Neural progenitor cell (in vitro differentiated cells): ENCODE measurements at regions not wholly inside any gene's neighbourhood (a gene's known extent, or its start where the extent isn't known, plus 50 kb on each side); places are given as distances from the start of the nearest gene placed in this dataset.

Experiments
- DNase-seq: peaks from one replicate; pipeline ENCODE4 v3.0.0-alpha.2; 2016; ENCODE audit warnings: low spot score
- H2AFZ ChIP-seq: fragments of 200-600 bp; sonication (generic); replicated peaks from 2 replicates; pipeline ENCODE4 v1.6.1; 2016; ENCODE audit warnings: antibody characterized with exemption
- H3F3A ChIP-seq: fragments of 200-600 bp; sonication (generic); 2 replicates; pipeline ENCODE4 v1.6.1; 2016; ENCODE audit warnings: antibody characterized with exemption, low read depth
- H3K27ac ChIP-seq: fragments of 200-600 bp; sonication (generic); 2 replicates; pipeline ENCODE4 v1.5.1; 2016; ENCODE audit warnings: mild to moderate bottlenecking
- H3K27me3 ChIP-seq: fragments of 200-600 bp; sonication (generic); 2 replicates; pipeline ENCODE4 v1.6.1; 2016; ENCODE audit warnings: mild to moderate bottlenecking, moderate library complexity
- H3K36me3 ChIP-seq: fragments of 200-600 bp; sonication (generic); 2 replicates; pipeline ENCODE4 v1.5.1; 2016
- H3K4me1 ChIP-seq: fragments of 200-600 bp; sonication (generic); 2 replicates; pipeline ENCODE4 v1.6.1; 2016; ENCODE audit warnings: mixed run types
- H3K4me2 ChIP-seq: fragments of 200-600 bp; sonication (generic); 2 replicates; pipeline ENCODE4 v1.6.1; 2016
- H3K4me3 ChIP-seq: fragments of 200-600 bp; sonication (generic); 2 replicates; pipeline ENCODE4 v1.5.1; 2016
- H3K79me2 ChIP-seq: fragments of 200-600 bp; sonication (generic); 2 replicates; pipeline ENCODE4 v1.6.1; 2016; ENCODE audit warnings: low read depth
- H3K9ac ChIP-seq: fragments of 200-600 bp; sonication (generic); 2 replicates; pipeline ENCODE4 v1.6.1; 2016
- H3K9me3 ChIP-seq: fragments of 200-600 bp; sonication (generic); 2 replicates; pipeline ENCODE4 v1.5.1; 2016; ENCODE audit warnings: low read depth
- H4K20me1 ChIP-seq: fragments of 200-600 bp; sonication (generic); 2 replicates; pipeline ENCODE4 v1.6.1; 2016; ENCODE audit warnings: low read depth
- H3K27ac Mint-ChIP-seq: 3 replicates; pipeline ENCODE4 v1.8.0; 2021; ENCODE audit warnings: mixed read lengths
- H3K27me3 Mint-ChIP-seq: 2 replicates; pipeline ENCODE4 v1.8.0; 2022; ENCODE audit warnings: low read depth, mild to moderate bottlenecking, inconsistent platforms, moderate library complexity, mixed read lengths; ENCODE audit not compliant: insufficient read depth
- H3K36me3 Mint-ChIP-seq: 3 replicates; pipeline ENCODE4 v1.8.0; 2021; ENCODE audit warnings: mixed read lengths
- H3K4me1 Mint-ChIP-seq: 3 replicates; pipeline ENCODE4 v1.8.0; 2021; ENCODE audit warnings: mixed read lengths
- H3K4me3 Mint-ChIP-seq: 3 replicates; pipeline ENCODE4 v1.8.0; 2021; ENCODE audit warnings: mild to moderate bottlenecking, moderate library complexity, mixed read lengths
- H3K9me3 Mint-ChIP-seq: 3 replicates; pipeline ENCODE4 v1.8.0; 2020; ENCODE audit warnings: mixed read lengths
- EZH2 ChIP-seq: fragments of 200-600 bp; sonication (generic); IDR thresholded peaks from 2 replicates; pipeline ENCODE4 v1.6.1; 2017; ENCODE audit warnings: antibody characterized with exemption, mild to moderate bottlenecking, moderate library complexity
- EZH2phosphoT487 ChIP-seq: fragments of 200-600 bp; sonication (generic); IDR thresholded peaks from 2 replicates; pipeline ENCODE4 v1.6.1; 2017; ENCODE audit warnings: antibody characterized with exemption
- TF ChIP-seq, protein P1 (sequence below): fragments of 200-600 bp; sonication (generic); IDR thresholded peaks from 2 replicates; pipeline ENCODE4 v1.5.1; 2017; ENCODE audit warnings: antibody characterized with exemption, mild to moderate bottlenecking

DNA sequence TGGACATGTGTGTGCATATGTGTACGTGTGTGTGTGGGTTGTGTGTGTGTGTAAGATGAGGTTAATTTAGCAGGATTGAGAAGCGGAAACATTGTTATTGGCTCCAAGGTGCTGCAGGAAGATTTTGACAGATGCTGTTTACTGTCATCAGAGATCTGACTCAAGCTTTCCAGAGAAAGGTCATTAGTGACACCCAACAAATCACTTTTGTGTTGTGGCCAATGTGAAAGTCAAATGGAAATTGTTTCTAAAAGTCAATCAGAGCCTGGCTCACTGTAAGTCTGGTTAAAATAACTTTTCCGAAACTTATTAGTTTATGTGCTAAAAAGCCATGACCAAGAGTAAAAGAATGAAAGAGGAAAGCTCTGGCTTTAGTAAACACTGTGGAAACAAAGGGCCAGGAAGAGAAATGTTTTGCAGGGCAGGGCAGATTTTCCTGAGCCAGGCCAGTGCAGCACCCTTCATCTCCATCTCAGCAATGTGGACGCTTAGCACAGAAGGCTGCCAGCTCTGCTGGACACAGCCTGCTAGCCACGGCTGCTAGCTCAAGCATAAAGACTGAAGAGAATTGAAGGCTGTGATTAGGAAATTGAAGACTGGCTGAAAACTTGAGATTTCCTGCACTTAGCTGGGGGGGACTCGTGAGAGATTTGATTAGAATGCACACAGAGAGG, 235.8 kb downstream of the NEDD1 start:
- Histone ChIP-seq H3K4me1 (peaks cover 42% of the 10 kb centered on the region), H3K9ac (no peak overlapping the region), H3K9me3 (no peaks in the 10 kb centered on the region), H3K36me3 (no peaks in the 10 kb centered on the region), H3K27me3 (no peaks in the 10 kb centered on the region), H3K4me3 (no peak overlapping the region), H3K4me2 (peak overlapping the region; percentile 39), H3K27ac (peak overlapping the region; percentile 69), H4K20me1 (no peaks in the 10 kb centered on the region), H3F3A (peaks cover 34% of the 10 kb centered on the region), H2AFZ (no peak overlapping the region), H3K79me2 (no peaks in the 10 kb centered on the region)
- Mint-ChIP-seq H3K9me3 (peaks cover 6% of the 10 kb centered on the region), H3K27ac (peak overlapping the region; percentile 96), H3K27me3 (peaks cover 4% of the 10 kb centered on the region), H3K4me1 (peaks cover 74% of the 10 kb centered on the region), H3K36me3 (peaks cover 3% of the 10 kb centered on the region), H3K4me3 (peak overlapping the region; percentile 12)
- TF ChIP-seq, protein P1, sequence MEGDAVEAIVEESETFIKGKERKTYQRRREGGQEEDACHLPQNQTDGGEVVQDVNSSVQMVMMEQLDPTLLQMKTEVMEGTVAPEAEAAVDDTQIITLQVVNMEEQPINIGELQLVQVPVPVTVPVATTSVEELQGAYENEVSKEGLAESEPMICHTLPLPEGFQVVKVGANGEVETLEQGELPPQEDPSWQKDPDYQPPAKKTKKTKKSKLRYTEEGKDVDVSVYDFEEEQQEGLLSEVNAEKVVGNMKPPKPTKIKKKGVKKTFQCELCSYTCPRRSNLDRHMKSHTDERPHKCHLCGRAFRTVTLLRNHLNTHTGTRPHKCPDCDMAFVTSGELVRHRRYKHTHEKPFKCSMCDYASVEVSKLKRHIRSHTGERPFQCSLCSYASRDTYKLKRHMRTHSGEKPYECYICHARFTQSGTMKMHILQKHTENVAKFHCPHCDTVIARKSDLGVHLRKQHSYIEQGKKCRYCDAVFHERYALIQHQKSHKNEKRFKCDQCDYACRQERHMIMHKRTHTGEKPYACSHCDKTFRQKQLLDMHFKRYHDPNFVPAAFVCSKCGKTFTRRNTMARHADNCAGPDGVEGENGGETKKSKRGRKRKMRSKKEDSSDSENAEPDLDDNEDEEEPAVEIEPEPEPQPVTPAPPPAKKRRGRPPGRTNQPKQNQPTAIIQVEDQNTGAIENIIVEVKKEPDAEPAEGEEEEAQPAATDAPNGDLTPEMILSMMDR = no peak
- TF ChIP-seq EZH2phosphoT487 = no peak
- TF ChIP-seq EZH2 = no peak
- DNase-seq = peak; percentile 82

DNA sequence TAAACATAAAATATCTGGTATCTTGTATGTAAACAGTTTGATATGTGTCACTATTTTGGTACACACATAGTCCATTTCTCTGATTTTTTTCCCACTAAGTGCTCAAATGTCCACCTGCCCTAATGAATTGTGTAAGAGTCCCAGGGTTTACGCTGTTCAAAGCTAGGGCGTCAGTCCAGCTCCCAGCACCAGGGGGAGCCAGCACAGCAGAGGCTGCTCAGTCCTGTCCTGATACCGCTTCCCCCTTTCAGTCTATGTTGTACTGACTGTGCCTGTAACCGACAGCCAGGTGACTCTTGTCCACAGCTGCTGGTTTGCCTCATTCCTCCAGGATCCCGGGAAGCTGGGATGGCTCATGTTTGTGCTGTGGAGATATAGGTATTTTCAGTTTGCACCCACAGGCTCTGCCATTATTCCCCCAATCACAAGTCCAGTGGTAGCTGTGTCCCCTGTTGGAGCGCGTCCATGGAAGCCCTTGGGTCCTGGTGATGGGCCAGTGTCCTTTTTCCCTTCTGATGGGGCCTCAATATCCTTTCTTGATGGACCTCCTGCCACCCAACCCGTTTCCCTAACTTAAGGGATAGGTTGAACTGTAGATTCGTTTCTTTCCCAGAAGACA, 242.0 kb downstream of the NEDD1 start:
- Histone ChIP-seq H3K4me3 (no peak overlapping the region), H3K79me2 (no peaks in the 10 kb centered on the region), H3K4me2 (no peak overlapping the region), H3K9me3 (no peaks in the 10 kb centered on the region), H3K27ac (no peak overlapping the region), H4K20me1 (no peaks in the 10 kb centered on the region), H3K27me3 (no peaks in the 10 kb centered on the region), H3K4me1 (peaks cover 1% of the 10 kb centered on the region), H2AFZ (no peak overlapping the region), H3K9ac (no peak overlapping the region), H3K36me3 (no peaks in the 10 kb centered on the region), H3F3A (peaks cover 8% of the 10 kb centered on the region)
- DNase-seq = peak; percentile 86
- TF ChIP-seq EZH2 = no peak
- TF ChIP-seq, protein P1 = peak; percentile 93
- no peak for TF ChIP-seq EZH2phosphoT487
- Mint-ChIP-seq H3K4me1 (peaks cover 26% of the 10 kb centered on the region), H3K27me3 (no peaks in the 10 kb centered on the region), H3K36me3 (peaks cover 23% of the 10 kb centered on the region), H3K4me3 (no peak overlapping the region), H3K9me3 (peaks cover 26% of the 10 kb centered on the region), H3K27ac (peak overlapping the region; percentile 3)

DNA sequence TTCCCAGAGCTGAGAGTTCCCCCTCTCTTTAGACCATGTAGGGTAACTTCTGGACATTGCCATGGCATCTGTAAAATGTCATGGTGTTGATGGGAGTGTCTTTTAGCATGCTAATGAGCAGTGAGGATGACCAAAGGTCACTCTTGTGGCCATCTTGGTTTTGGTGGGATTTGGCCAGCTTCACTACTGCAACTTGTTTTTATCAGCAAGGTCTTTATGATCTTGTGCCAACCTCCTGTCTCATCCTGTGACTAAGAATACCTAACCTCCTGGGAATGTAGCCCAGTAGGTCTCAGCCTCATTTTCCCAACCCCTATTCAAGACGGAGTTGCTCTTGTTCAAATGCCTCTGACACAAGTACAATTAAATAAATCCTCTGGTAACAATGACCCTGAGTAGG, 244.4 kb downstream of the NEDD1 start:
- Histone ChIP-seq H3K27me3 (no peaks in the 10 kb centered on the region), H3K79me2 (no peaks in the 10 kb centered on the region), H3K4me2 (no peak overlapping the region), H3F3A (no peaks in the 10 kb centered on the region), H4K20me1 (no peaks in the 10 kb centered on the region), H3K4me1 (no peaks in the 10 kb centered on the region), H3K4me3 (no peak overlapping the region), H3K9me3 (no peaks in the 10 kb centered on the region), H2AFZ (no peak overlapping the region), H3K9ac (no peak overlapping the region), H3K27ac (no peak overlapping the region), H3K36me3 (no peaks in the 10 kb centered on the region)
- Mint-ChIP-seq H3K9me3 (peaks cover 39% of the 10 kb centered on the region), H3K4me3 (no peak overlapping the region), H3K27ac (no peak overlapping the region), H3K4me1 (peaks cover 5% of the 10 kb centered on the region), H3K36me3 (peaks cover 35% of the 10 kb centered on the region), H3K27me3 (no peaks in the 10 kb centered on the region)
- TF ChIP-seq EZH2phosphoT487 (no peak), EZH2 (no peak)
- TF ChIP-seq, protein P1 = no peak
- no peak for DNase-seq
